ENCODE measurements at regions not wholly inside any gene's neighbourhood (a gene's known extent, or its start where the extent isn't known, plus 50 kb on each side); places are given as distances from the start of the nearest gene placed in this dataset.

DNA sequence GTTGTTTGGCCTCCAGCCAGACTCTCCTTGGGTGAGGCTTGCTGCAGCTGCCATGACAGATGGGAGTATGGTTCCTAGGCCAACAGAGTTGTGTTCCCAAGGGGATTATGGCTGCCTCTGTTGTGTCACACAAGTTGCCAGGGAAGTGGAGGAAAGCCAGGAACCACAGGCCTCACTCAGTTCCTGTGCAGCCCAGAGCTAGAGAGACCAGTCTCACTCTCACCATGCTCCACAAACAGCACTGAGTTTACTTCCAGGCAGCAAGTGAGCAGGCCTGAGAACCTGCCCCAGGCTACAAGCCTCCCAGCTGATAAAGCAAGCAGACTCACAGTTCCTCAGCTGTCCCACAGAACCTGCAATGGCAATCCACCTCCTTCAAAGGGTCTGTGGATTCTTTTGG, 273.6 kb upstream of the TAS2R1 start:
- no peak for TF ChIP-seq SAP30 (IDR thresholded peaks at IDR 0.05; ENCODE audit: insufficient read depth, insufficient replicate concordance, low read length)
- TF ChIP-seq SP2 (IDR thresholded peaks at IDR 0.05; ENCODE audit: low read length) = no peak
- TF ChIP-seq SP1 (IDR thresholded peaks at IDR 0.05; ENCODE audit: low read depth, low read length) = no peak
- H4K5ac ChIP-seq (ENCODE audit: insufficient read length, low read depth, low read length) = no peak overlapping the region
- H2BK120ac ChIP-seq (replicated peaks; ENCODE audit: low read depth, low read length) = no peak overlapping the region
- H2AFZ ChIP-seq (ENCODE audit: low read length) = no peak overlapping the region
- H4K8ac ChIP-seq (ENCODE audit: extremely low read depth, insufficient read depth, low read length) = no peak overlapping the region
- no peaks in the 10 kb centered on the region for H3K27me3 ChIP-seq (replicated peaks in 1 of 4; ENCODE audit: control insufficient read depth in 3 of 4, extremely low read depth in 1 of 4, insufficient read depth in 3 of 4, low read length in 3 of 4)
- H3K23ac ChIP-seq (ENCODE audit: insufficient read length) = no peak overlapping the region
- no peak for DNase-seq (ENCODE audit: low read depth in 1 of 2, low spot score in 2 of 2)
- H3K79me1 ChIP-seq (ENCODE audit: low read depth, low read length) = no peaks in the 10 kb centered on the region
- no peak overlapping the region for H3K18ac ChIP-seq (ENCODE audit: extremely low read depth, low read length)
- H3K4me3 ChIP-seq (ENCODE audit: extremely low read depth in 1 of 4, insufficient read depth in 2 of 4, low read depth in 3 of 4, low read length in 4 of 4) = no peak overlapping the region
- CTCF ChIA-PET (ENCODE audit: partially characterized antibody) = no interaction called here
- no peak overlapping the region for H2AK5ac ChIP-seq (ENCODE audit: low read depth, low read length)
- no peaks in the 10 kb centered on the region for H3K4me1 ChIP-seq (replicated peaks in 1 of 4; ENCODE audit: control insufficient read depth in 3 of 4, insufficient read depth in 4 of 4, low read length in 3 of 4)
- no peak overlapping the region for H2BK12ac ChIP-seq (ENCODE audit: low read depth, low read length)
- H3K4me2 ChIP-seq (ENCODE audit: insufficient read depth in 1 of 2, low read depth in 2 of 2, low read length in 2 of 2) = no peak overlapping the region
- no peak overlapping the region for H3K9ac ChIP-seq (replicated peaks in 1 of 4; ENCODE audit: extremely low read depth in 1 of 4, low read depth in 3 of 4, low read length in 3 of 4)
- no peak overlapping the region for H2BK15ac ChIP-seq (ENCODE audit: low read length)
- H4K91ac ChIP-seq (replicated peaks; ENCODE audit: insufficient read length, low read length) = no peak overlapping the region
- H2BK5ac ChIP-seq (ENCODE audit: low read depth, low read length) = no peak overlapping the region
- H3K9me3 ChIP-seq (ENCODE audit: insufficient read depth in 2 of 2, low read depth in 1 of 2, low read length in 1 of 2) = no peaks in the 10 kb centered on the region
- H2BK20ac ChIP-seq (ENCODE audit: low read length) = no peak overlapping the region
- no peak overlapping the region for H3K27ac ChIP-seq (ENCODE audit: low read depth, low read length)
- H3K4ac ChIP-seq (replicated peaks; ENCODE audit: insufficient read length, low read depth, low read length) = no peak overlapping the region
- POLR2A ChIA-PET (ENCODE audit: partially characterized antibody) = no interaction called here
- no peaks in the 10 kb centered on the region for H3K23me2 ChIP-seq (ENCODE audit: low read depth, low read length)
- no peak overlapping the region for H3K56ac ChIP-seq (replicated peaks; ENCODE audit: insufficient read length, low read depth, low read length)
- FAIRE-seq = no peak
- H3K79me2 ChIP-seq (ENCODE audit: control insufficient read depth in 1 of 2, insufficient read depth in 2 of 2, low read length in 2 of 2) = no peaks in the 10 kb centered on the region
- no peaks in the 10 kb centered on the region for H4K20me1 ChIP-seq (replicated peaks in 1 of 2; ENCODE audit: control insufficient read depth in 1 of 2, insufficient read depth in 2 of 2, low read length in 2 of 2)
- no peaks in the 10 kb centered on the region for H3K36me3 ChIP-seq (ENCODE audit: control insufficient read depth in 2 of 4, insufficient read depth in 4 of 4, low read length in 3 of 4)
- H3K14ac ChIP-seq (ENCODE audit: insufficient read length) = no peak overlapping the region
